Activated CD8-positive, alpha-beta memory T cell treated with anti-CD3 and anti-CD28 coated beads for 48 hours (primary cell): ENCODE measurements at regions not wholly inside any gene's neighbourhood (a gene's known extent, or its start where the extent isn't known, plus 50 kb on each side); places are given as distances from the start of the nearest gene placed in this dataset.
"Not testable (repeated sequence)": the region's sequence is repeated elsewhere in the genome, so short reads cannot be mapped to it uniquely, and the experiment has no call there.

ENCODE experiments used
- DNase-seq, 3 experiments: peaks; one replicate each; pipeline ENCODE4 v3.0.0-alpha.2; 2020; ENCODE audit warnings: low read depth in 2 of 3, low spot score in 2 of 3

DNA sequence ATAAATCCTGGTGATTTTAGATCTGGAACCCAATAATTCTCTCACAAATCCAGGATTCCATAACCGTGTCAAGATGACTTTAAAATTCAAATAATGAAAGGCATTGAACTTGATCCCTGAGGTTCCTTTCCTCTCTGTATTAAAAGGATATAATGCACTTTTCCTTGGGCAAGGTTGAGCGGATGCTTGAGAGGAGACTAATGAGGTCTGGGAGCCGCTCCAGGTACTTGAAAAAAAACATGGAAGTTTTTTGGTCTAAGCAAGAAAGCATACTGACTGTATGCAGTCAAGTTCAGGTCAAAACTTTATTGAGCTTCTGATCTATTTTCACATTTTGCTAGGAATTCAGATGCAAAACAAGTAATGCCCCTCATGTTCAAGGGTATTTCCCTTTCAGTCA is 318.5 kb downstream of the RAD51AP2 start:
- no peak for DNase-seq

DNA sequence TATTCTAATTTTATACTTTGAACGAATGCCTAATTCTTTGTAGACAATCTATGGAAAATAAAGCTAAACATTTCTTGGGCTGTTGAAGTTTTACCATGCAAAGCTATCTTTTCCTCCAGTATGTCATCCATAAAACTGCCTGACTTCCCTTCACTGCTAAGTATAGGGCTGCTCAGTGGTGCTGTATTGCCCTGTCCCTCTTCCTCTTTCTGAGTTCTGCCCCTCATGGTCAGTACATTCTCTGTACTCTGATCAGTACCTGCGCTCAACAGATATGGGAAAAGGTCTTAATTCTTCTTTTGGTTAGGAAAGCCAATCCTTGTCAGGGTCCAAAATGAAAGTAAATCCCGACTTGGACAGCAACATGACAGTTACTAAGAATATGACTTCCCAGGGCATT is 321.9 kb downstream of the RAD51AP2 start:
- no peak for DNase-seq

DNA sequence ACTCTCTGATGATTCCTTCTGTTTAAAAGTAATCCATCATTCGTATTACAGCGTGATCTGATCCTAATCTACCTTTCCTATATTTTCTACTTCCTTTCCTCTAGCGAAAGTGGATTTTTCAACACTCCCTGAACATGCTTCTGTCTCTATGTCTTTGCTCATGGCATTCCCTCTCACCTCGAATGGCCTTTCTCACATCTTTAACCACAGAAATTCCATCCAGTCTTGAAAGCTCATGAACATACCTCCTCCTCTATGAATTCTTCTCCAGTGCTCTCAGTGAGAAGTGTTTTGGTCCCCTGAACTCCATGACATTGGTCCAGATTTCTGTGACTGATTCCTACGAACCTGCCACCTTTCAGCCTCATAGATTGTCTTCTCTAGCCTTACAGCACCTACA is 323.2 kb downstream of the RAD51AP2 start:
- DNase-seq = no peak

DNA sequence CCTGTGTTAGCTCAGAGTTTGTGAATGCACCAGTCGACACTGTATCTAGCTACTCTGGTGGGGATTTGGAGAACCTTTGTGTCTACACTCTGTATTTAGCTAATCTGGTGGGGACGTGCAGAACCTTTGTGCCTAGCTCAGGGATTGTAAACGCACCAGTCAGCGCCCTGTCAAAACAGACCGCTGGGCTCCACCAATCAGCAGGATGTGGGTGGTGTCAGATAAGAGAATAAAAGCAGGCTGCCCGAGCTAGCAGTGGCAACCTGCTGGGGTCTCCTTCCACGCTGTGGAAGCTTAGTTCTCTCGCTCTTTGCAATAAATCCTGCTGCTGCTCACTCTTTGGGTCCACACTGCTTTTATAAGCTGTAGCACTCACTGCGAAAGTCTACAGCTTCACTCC is 324.2 kb downstream of the RAD51AP2 start:
- DNase-seq = no peak

DNA sequence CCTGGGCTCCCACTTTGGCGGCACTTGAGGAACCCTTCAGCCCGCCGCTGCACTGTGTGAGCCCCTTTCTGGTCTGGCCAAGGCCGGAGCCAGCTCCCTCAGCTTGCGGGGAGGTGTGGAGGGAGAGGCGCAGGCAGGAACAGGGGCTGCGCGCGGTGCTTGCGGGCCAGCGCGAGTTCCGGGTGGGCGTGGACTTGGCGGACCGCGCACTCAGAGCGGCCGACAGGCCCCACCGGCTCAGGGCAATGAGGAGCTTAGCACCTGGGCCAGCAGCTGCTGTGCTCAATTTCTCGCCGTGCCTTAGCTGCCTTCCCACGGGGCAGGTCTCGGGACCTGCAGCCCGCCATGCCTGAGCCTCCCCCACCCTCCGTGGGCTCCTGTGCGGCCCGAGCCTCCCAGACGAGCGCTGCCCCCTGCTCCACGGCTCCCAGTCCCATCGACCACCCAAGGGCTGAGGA is 324.8 kb downstream of the RAD51AP2 start:
- not testable (repeated sequence) for DNase-seq

DNA sequence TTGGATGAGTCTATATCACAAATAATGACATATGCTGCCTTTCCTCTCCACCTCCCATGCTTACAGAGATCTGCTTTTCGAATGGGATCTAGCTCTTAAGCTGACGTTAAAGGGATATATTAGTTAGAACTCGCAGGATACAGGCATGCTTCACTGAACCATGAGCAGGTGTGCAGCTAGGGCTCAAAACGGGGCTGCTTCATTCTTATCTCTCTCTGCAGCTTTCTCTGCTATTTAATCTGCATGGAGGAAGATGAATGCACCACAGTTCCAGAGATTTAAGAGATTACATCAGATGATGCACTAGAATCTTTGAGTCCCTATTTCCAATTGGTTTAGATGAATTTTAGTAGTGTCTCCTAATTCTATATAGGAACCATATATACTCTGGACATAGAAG is 327.0 kb downstream of the RAD51AP2 start:
- DNase-seq = no peak

DNA sequence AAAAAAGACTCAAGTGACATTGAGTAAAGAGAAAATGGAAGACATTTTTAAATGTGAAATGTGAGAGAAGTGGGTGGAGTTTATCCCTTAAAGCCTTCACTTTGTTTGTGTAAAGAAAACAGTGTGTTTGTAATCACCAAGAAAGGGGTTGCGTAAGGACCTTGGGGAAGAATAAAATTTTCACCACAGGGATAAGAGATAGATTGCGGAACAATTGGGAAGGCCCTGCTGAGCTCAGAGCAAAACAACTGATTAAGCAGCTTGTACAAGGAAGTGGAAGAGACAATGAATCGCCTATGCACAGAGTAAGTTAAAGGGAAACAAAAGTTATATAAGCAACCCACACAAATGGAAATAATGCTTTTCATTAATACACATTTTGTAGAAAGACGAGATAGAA is 327.7 kb downstream of the RAD51AP2 start:
- DNase-seq = no peak

DNA sequence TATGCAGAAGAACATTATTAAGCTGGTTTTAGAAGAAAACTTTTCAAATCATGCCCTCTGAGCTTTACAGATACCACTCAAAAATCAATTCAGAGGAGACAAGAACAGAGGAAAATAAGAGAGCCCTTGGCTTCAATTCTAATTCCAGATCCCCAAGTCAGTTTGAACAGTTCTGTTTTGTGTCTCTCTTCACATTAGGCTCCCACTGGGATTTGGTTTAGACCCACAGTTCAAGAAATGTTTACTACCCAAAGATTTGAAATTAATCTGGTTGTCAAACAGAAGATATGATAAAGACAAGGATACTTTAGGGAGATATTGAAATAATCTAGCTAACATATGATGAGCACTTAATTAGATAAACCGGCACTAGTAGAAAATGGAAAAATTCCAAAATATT is 329.5 kb downstream of the RAD51AP2 start:
- DNase-seq = no peak

DNA sequence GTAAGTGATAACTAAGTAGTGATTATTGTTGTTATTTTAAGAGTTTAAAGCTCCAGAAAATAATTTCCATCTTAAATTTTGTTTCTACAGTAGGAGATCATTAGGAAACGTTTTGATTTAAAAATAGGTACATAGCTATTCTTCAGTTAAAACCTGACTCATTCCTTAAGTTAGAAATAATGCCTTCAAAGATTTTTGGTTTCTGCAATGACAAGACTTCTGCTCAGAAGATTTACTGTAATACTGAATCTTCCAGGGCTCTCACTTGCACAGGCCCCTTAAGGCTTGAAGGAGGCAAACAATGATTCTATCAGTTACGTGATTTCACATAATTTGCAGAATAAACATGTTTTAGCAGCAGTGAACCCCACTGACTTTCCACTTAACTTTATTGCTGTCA is 333.7 kb downstream of the RAD51AP2 start:
- DNase-seq = no peak

DNA sequence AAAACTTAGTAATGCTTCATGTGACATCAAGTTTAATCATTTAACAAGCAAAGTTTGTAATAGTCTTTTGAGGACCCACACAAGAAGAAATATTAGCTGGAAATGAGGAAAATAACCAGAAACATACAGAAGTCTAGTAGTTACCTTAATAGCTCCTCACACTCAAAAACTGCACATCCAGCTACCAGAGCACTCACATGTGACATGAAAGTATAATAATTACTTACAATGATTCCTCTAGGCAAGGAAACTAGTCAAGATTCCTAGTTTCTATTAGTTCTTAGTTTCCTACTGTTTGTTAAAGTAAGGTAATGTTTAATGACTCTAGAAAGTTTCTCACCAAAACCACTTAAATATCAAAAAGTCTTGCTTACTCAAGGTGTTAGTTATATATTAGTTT is 335.8 kb downstream of the RAD51AP2 start:
- DNase-seq = no peak

DNA sequence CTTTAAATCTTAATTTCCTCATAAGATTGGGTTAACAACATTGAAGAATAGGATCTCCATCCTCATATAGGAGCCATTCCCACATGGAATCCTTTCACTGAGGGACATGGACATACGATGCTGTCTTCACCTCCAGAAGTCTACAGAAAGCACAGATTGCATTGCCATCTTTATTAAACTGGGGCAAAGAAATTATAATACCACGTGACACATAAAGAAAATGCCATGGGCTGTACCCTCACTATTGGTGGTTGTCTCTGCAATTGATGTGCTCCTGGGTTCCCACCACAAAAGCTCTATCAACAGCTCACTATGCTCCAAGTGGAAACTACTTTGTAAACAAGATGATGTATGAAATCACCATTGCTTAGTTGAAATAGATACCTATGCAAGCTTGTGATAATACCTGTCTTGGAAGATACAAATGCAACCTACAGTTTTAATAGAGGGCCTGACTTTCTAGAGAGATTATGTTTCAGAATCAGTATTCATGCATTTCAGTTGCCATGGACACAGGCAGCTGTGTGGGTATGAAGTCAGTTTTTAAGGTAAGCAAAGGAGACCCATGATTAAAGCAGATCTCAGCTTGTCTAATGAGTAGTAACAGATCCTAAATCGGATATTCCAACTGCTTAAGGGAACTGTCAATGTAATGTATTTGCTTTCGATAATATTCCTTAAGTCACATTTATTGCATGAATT is 337.0 kb downstream of the RAD51AP2 start:
- DNase-seq = no peak

DNA sequence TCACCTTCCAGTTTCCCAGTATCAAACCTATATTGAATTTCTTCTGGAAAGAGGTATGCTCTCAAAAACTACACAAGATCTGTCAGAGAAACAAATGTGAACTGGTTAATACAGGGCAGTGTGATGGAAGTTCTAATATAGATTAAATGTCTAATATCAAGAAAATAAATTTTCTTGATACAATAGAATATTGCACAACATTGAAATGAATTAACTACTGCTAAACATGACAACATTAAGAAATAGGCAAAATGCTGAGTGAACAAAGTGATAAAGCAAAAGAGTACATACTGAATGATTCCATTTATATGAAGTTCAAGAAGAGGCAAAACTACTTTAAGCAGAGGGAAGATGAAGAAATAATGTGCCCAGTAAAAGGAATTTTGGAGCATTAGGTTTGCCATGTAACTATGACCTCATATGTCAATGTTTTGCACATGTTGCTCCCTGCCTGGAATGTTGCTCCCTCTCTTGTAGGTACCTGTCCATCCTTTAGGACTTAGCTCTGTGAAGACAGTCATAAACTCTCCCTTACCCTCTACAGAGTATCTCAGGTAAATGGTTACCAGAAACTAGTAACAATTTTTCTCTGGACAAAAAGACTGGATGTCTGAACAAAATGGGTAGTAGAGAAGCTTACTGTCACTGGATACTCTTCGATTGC is 339.0 kb downstream of the RAD51AP2 start:
- DNase-seq = no peak

DNA sequence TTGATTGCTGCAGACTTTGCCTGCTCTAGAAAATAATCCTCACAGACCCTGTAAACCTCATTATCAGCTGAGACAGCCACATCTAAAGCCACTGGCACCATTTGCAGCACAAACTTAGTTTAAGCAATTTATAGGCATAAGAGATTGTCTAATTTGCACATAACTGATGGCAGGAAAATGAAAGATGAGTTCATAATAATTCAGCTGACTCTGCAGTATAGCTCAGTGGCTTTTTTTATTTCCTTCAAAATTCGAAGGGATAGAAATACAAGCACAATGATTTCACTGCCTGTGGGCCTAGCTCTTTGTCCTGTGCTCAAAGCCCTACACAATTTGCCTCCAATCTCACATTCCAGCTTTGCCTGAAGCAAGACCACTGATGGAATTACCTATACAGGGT is 341.2 kb downstream of the RAD51AP2 start:
- DNase-seq = no peak

DNA sequence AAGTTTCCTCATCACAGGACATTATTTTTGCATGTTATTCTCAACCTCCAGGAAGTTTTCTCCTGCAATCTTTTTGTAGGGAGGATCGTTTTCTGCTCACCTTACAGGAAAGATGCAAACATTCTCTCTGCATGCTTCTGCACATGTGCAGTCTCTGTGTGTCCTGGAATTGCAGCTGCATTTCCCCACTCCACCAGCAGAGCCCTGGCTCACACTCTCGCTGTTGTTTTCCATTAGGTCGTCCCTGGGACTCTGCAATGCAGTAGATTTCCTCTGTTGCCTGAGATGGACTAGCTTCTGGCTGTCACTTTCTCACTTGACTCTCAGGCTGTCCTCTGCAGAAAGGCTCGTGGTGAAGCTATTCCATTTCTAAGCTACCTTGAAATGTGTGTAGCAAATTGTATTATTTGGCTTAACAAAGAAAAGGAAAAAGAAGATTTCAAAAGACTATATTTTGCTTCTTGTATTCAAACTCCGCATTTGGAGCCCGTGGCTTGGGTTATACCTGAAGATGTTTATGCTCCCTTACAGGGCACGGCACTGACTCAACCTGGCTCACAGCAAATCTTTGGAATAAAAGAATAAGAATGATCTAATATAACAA is 346.7 kb downstream of the RAD51AP2 start:
- DNase-seq = no peak

DNA sequence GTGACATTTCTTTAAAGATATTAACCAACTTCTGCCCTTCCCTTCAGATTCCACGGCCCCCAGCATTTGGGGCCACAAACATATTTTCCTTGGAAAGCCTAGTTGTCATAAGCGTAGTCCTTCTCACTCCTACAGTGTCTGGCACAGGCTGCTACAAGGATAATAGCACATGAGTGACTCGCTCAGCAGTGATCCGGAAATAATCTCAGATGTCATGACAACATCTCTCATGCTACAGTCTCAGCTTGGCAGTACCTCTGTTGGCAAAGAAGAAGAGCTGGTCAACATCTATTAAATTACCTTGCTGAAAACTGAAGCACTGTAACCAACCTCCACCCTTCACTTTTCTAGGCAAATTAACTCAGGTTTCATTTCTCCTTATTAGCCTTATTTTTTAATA is 351.7 kb downstream of the RAD51AP2 start:
- no peak for DNase-seq

DNA sequence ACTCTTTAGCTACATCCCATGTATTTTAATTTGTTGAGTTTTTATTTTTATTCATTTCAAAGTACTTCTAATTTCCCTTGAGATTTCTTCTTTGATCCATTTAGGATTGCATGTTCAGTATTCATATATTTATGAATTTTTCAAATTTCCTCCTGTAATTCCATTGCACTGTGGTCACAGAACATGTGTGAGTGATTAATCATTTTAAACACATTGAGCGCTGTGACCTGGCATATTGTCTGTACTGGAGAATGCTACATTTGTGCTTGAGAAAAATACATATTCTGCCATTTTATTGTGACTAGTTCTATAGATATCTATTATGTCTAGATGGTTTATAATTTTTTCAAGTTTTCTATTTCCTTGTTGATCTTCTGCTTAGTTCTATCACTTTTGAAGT is 353.7 kb downstream of the RAD51AP2 start:
- DNase-seq = no peak

DNA sequence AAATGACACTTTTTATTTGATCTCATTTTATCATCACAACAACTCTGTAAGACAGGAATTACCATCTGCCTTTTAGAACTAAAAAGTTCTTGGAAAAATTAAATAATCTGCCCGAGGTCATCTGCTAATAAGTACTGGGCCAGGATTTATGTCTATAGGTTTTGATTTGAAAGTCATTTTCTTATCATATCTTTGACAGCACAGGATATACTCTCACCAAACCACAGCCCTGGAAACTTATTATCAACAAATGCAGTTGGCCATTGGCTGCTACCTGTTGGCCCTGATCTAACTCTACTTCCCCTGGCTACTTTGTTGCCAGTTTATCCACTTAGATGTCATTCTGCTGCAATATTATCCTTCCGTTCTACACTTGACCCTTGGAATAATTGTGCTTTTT is 354.6 kb downstream of the RAD51AP2 start:
- DNase-seq = no peak

DNA sequence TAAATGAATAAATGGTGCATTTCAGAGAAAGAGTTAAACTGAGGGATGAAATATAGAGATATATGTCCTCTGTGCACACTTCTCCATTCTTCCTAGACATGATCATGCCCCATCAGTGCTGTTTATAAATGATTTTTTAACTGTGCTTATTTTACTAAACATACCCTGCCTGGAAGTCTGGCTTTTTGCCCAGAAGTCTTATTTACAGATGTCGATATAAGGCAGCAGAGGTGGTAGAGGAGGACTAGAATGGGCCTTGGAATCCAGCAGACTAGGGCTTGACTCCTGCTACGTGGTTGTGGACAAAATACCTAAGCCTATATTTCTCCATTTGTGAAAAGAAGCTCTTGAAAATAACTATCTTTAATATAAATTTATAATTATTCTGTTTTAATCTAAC is 355.5 kb downstream of the RAD51AP2 start:
- DNase-seq = no peak

DNA sequence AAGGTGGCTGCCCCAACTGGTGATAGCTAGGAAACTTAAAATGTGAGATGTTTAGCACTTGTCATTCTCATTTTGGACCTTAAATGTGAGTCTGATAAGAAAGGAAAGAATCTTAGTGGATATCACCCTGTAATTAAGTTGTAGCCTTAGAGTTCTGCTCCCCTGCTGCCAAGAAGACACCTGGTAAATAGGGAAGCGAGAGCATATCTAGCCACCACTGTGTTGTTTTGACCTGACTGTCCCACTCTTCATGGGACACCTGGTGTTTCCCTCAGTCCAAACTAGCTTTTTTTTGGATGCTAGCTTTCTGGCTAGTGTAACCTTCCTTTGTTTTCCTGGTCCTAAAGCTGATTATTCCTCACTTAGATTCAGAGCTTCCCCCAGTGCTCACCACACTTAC is 357.6 kb downstream of the RAD51AP2 start:
- no peak for DNase-seq

DNA sequence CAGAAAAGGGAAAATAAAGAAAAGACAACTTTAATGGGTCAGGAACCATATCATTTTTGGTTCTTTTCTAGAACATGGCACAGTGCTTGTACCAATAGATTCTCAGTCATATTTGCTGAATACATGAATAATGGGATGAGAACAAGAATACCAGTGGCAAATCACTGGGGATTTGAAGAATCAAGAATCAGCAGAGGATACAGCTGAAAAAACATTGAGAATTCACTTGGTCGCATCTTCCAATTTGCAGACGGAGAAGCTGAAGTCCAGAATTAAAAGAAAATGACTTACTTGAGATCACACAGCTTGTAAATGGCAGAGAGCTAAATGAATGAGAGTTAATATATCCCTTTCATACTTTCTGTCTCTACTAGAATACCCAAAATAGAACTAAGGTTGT is 362.2 kb downstream of the RAD51AP2 start:
- no peak for DNase-seq

DNA sequence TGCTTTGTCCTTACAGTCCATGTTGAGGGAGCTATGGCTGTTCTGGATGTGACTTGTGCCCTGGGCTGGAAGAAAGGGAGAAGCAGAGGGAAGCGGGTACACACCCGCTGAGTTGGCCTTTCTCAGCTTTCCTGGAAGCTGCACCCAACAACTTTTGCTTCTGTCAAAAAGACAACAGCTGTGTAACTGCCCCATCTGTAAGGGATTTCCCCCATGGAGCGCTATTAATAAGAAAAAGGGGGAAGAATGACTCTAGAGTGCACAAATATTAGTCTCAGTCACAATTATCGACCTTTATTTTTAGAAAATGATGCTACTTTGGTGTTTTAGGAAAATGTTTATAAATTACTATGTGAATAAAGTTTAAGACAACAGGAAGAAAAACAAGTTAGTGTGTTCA is 368.3 kb downstream of the RAD51AP2 start:
- no peak for DNase-seq

DNA sequence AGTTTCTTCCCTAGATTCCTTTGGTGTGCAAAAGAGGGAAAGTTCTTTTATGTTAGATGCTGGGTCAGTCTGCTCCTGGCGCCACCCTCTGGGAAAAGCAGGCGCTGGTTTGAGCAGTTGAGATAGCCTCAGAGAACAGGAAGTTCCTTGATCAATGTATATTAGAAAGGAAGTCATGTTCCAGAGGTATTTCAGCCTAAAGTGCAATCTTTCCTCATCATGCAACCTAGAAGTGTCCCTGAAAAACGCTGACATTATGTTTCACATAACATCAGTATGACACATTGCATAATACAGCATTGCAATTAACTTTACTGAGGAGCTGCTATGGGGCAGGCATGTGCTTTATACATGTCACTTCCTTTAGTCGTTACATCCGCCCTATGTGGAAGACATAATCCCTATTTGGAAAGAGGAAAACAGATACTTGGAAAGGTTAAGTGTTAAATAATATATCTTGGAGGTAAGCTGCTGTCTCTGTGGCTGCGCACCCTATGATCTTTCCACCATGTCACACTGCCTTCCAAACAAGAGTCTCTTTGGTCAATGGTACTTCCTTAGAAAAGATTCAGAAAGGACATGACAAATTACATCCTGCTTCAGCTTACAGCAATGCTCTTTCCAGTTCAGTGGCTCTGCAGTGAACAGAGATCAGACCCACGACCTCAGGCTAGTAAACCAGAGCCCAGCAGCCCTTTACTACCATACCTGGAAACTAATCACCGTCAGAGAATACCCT is 369.7 kb downstream of the RAD51AP2 start:
- no peak for DNase-seq
